ENCODE measurements at regions not wholly inside any gene's neighbourhood (a gene's known extent, or its start where the extent isn't known, plus 50 kb on each side); places are given as distances from the start of the nearest gene placed in this dataset.

- H3K9me3 ChIP-seq: no peaks in the 10 kb centered on the region
- intact Hi-C loops (cut with DNase I): no loop called here
Measured at GRCh38 chr22:40123387-40123786, 54.3 kb upstream of the TNRC6B start.

More at GRCh38 chr22:40123387-40123786, 54.3 kb upstream of the TNRC6B start:
- Histone ChIP-seq H3K36me3 (peaks cover 0 to 19% of the 10 kb centered on the region in 2 donors), H3K4me3 (no peak overlapping the region), H3K4me1 (no peaks in the 10 kb centered on the region), H3K27ac (no peak overlapping the region), H3K27me3 (no peaks in the 10 kb centered on the region)
- no peak for DNase-seq (ENCODE audit: extremely low spot score in 2 of 2)
- TF ChIP-seq CTCF (IDR thresholded peaks at IDR 0.05) (no peak), POLR2AphosphoS5 (IDR thresholded peaks at IDR 0.05; ENCODE audit: insufficient read depth in 1 of 2, low read depth in 1 of 2) (no peak), POLR2A (IDR thresholded peaks at IDR 0.05) (no peak)
